PFSK-1 (cell line): ENCODE measurements at regions not wholly inside any gene's neighbourhood (a gene's known extent, or its start where the extent isn't known, plus 50 kb on each side); places are given as distances from the start of the nearest gene placed in this dataset.

ENCODE experiments used
- FOXP2 ChIP-seq: optimal IDR thresholded peaks from 2 replicates; pipeline ENCODE3; 2011; ENCODE audit warnings: borderline replicate concordance, control low read depth, inconsistent platforms; ENCODE audit not compliant: insufficient read depth; ENCODE audit errors: extremely low read length, extremely low read depth
- POLR2AphosphoS5 ChIP-seq: IDR thresholded peaks from 2 replicates; pipeline ENCODE4 v1.6.1; 2012; ENCODE audit warnings: low read depth, mild to moderate bottlenecking, control low read depth, low read length, moderate library complexity
- REST ChIP-seq, 2 experiments: IDR thresholded peaks; 2 replicates each; pipeline versions ENCODE4 v1.6.1 to v1.8.0; 2011 to 2012; ENCODE audit warnings: low read depth in 2 of 2, low read length in 2 of 2, control low read depth in 1 of 2, inconsistent platforms in 1 of 2, mild to moderate bottlenecking in 1 of 2, moderate library complexity in 1 of 2; ENCODE audit not compliant: insufficient read depth in 1 of 2
- SIN3A ChIP-seq: IDR thresholded peaks from 2 replicates; pipeline ENCODE4 v1.6.1; 2012; ENCODE audit warnings: mild to moderate bottlenecking, low read length, moderate library complexity, borderline replicate concordance; ENCODE audit not compliant: insufficient read depth
- TAF1 ChIP-seq: IDR thresholded peaks from 2 replicates; pipeline ENCODE4 v1.6.1; 2012; ENCODE audit warnings: low read length, control low read depth, borderline replicate concordance; ENCODE audit not compliant: insufficient read depth

DNA sequence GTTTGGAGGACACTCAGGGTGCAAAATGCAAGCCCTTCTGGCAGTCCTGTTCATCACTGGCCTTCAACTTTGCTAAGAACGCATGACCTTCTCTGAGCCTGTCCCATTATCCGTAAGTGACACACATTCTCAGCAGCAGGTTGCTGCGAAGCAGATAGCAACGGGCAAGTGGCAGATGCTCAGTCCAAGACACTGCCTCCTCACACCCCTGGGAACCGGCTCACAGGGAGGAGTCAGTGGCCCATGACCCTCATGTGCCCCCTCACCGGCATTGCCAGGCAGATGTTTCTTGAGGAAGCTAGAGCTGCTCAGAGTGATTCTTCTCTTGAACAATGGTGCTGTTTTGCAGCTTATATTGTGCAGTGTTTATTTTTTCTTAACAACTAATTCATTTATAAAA, 737.2 kb upstream of the HS6ST1 start:
- TF ChIP-seq POLR2AphosphoS5 (no peak), FOXP2 (no peak), TAF1 (no peak), SIN3A (no peak), REST (IDR thresholded peaks at IDR 0.05; ENCODE audit: insufficient read depth in 1 of 2, low read depth in 2 of 2, low read length in 2 of 2) (no peak)

DNA sequence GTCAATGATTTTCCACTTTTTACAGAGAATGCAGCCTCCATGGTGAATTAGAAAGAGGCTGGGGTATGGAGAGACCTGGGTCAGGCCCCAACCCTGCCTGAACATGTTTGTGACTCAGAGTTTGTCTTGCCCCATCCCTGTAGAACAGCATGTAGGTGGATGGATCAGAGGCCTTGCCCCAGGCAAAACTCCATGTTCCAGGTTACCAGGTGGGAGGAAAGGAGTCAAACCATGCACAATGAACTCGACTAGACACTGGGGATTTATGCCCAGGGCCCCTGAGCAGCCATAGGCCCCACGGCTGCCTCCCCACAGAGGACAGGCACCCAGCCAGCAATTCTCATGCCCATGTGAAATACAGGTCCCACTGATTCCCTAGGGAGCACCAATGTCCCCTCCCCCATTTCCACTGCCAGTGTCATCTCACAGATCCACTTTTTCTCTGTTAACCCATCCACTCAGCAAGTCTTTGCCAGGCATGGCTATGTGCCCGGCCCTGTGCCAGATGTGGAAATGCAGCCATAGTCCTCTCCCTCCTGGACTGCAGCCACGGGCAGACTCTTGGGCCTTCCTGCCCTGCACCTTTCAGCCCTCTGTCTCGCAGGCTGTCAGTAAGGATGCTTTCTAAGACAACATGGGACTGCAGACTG, 737.8 kb upstream of the HS6ST1 start:
- TF ChIP-seq REST (IDR thresholded peaks at IDR 0.05; ENCODE audit: insufficient read depth in 1 of 2, low read depth in 2 of 2, low read length in 2 of 2) (no peak), SIN3A (no peak), POLR2AphosphoS5 (no peak), FOXP2 (no peak), TAF1 (no peak)

GRCh38 chr2:129056959-129057317, 738.3 kb upstream of the HS6ST1 start:
- no peak for TF ChIP-seq REST (IDR thresholded peaks at IDR 0.05; ENCODE audit: insufficient read depth in 1 of 2, low read depth in 2 of 2, low read length in 2 of 2)
- TF ChIP-seq TAF1: no peak
- TF ChIP-seq FOXP2: no peak
- no peak for TF ChIP-seq POLR2AphosphoS5
- TF ChIP-seq SIN3A: no peak

DNA sequence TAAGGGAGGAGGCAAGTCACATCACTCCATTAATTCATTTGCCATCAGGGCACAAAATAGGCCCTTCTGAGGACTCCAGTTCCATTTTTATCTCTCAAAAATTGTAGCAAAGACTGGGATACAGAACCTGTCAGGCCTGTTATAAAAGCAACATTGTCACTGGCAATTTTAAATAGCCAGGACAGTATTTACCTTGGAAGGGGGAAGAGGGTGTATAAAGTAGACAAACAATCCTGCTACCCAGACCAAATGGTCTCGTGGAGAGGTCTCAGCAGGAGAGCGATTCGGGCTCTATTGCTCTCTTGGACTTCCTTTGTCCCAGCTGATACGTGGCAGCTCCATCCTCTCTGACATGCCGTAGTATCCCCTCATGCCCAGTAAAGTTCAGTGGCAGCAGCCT, 740.3 kb upstream of the HS6ST1 start:
- TF ChIP-seq FOXP2 (no peak), REST (IDR thresholded peaks at IDR 0.05; ENCODE audit: insufficient read depth in 1 of 2, low read depth in 2 of 2, low read length in 2 of 2) (no peak), POLR2AphosphoS5 (no peak), SIN3A (no peak), TAF1 (no peak)

DNA sequence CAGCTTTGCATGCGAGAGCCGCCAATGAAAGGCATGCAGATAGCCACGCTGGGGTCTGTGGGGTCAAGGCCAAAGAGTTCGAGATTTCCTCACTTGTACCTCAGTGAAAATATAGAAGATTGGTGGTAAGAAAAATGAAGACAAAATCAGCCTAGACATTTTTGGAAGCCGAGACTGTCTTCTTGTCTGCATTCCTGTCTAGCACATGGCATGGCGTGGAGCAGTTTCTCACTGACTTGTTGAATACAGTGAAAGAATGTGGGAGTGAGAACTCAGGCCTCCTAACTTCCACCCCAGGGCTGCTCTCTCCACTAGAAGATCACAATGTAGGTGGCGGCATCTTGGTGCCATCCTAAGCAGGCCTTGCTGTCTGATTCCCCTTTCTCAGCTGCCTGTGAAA, 740.8 kb upstream of the HS6ST1 start:
- TF ChIP-seq POLR2AphosphoS5 (no peak), REST (IDR thresholded peaks at IDR 0.05; ENCODE audit: insufficient read depth in 1 of 2, low read depth in 2 of 2, low read length in 2 of 2) (no peak)
